Calu3 (cell line): ENCODE measurements at regions not wholly inside any gene's neighbourhood (a gene's known extent, or its start where the extent isn't known, plus 50 kb on each side); places are given as distances from the start of the nearest gene placed in this dataset.

Experiments
- BruUV-seq: library from RNA; stranded (reverse); fragments of 400-500 nt; replicated peaks from 2 replicates; lab custom pipeline; 2021; lab: Mats Ljungman, UMichigan
- CTCF ChIA-PET: fragments of 300-600 bp; sonication (Branson Sonifier 250); formaldehyde crosslinking; loops from one replicate; lab custom pipeline; 2022; ENCODE audit warnings: antibody characterized with exemption; lab: Charles Lee
- DNase-seq: peaks from one replicate; pipeline ENCODE4 v3.0.0; 2022
- H3K27ac Mint-ChIP-seq: one replicate; pipeline ENCODE4 v1.8.0; 2022; ENCODE audit warnings: mixed read lengths; ENCODE audit not compliant: unreplicated experiment
- H3K27me3 Mint-ChIP-seq: one replicate; pipeline ENCODE4 v1.8.0; 2022; ENCODE audit warnings: mixed read lengths; ENCODE audit not compliant: unreplicated experiment
- H3K36me3 Mint-ChIP-seq: one replicate; pipeline ENCODE4 v1.8.0; 2022; ENCODE audit warnings: mild to moderate bottlenecking, moderate library complexity, mixed read lengths; ENCODE audit not compliant: insufficient read depth, unreplicated experiment
- H3K4me1 Mint-ChIP-seq: one replicate; pipeline ENCODE4 v1.8.0; 2022; ENCODE audit warnings: mild to moderate bottlenecking, low read depth, mixed read lengths; ENCODE audit not compliant: unreplicated experiment
- H3K4me3 Mint-ChIP-seq: one replicate; pipeline ENCODE4 v1.8.0; 2022; ENCODE audit warnings: mild to moderate bottlenecking, low read depth, moderate library complexity, mixed read lengths; ENCODE audit not compliant: unreplicated experiment
- H3K9me3 Mint-ChIP-seq: one replicate; pipeline ENCODE4 v1.8.0; 2022; ENCODE audit warnings: low read depth, mixed read lengths; ENCODE audit not compliant: unreplicated experiment
- CTCF ChIP-seq: fragments of 200-600 bp; IDR thresholded peaks from one replicate; pipeline ENCODE4 v1.8.0; 2022; ENCODE audit warnings: antibody characterized with exemption; ENCODE audit not compliant: unreplicated experiment
- intact Hi-C: fragments of 100-400 bp; cut with micrococcal nuclease; formaldehyde crosslinking; loops from one replicate; pipeline ENCODE4 v1.10.0; 2022; ENCODE audit not compliant: unreplicated experiment

DNA sequence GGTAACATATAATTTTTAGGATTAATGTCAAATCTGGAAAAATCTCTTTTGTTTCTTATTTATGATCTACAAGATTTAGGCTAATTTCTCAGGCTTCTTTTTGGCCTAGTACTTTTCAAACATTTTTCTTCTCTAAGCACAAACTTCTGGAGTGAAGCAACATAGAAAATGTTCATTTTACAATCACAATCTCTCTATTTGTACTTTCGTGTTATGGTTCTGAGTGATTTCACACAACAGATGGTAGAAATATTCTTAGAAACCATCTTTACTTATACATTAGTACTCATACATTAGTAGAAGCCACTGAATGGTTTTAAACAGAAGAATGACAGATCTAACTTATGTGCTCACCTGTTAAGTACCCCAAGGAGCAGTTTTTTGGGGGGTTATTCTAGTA lies 106.3 kb upstream of the ANO3 start:
- no peaks in the 10 kb centered on the region for H3K36me3 Mint-ChIP-seq
- no peaks in the 10 kb centered on the region for H3K27me3 Mint-ChIP-seq
- H3K4me3 Mint-ChIP-seq: no peak overlapping the region
- peaks cover 8% of the 10 kb centered on the region for H3K4me1 Mint-ChIP-seq
- intact Hi-C loops: loop anchor here (2.0 to 5.0 kb wide), 2 partner anchors 68 to 91 kb away; no protein-coding TSS in a partner anchor
- CTCF ChIA-PET: no interaction called here
- no peak for DNase-seq
- BruUV-seq: no TSS peak
- no peak overlapping the region for H3K27ac Mint-ChIP-seq
- no peak for TF ChIP-seq CTCF
- H3K9me3 Mint-ChIP-seq: peaks cover 7% of the 10 kb centered on the region

DNA sequence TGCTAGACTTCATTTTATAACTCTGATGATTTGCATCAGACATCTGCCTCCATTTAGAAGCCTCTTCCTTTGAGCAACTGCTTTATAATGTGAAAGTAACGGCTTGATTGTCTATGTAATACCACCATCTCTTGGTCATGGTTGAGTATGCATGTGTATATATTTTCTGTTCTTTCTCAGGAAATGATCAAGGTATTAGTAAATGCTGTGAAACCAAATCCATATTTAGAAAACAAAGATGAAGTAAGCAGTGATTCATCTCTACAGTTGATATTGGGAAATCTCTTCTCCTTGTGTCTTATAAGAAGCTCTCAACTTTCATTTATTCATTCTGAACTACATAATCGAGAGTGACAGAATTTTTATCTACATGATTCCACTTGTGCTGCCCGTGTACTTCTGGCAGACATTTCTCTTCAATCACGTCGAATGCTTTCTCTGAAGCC lies 104.6 kb upstream of the ANO3 start:
- H3K27me3 Mint-ChIP-seq: no peaks in the 10 kb centered on the region
- no peaks in the 10 kb centered on the region for H3K9me3 Mint-ChIP-seq
- no peak overlapping the region for H3K27ac Mint-ChIP-seq
- CTCF ChIA-PET: interaction anchor here (0.6 to 2.4 kb wide), 2 partner anchors 36 to 246 kb away, joined by 3 to 37 read pairs; no protein-coding TSS in a partner anchor
- TF ChIP-seq CTCF: peak; percentile 39
- H3K4me3 Mint-ChIP-seq: no peak overlapping the region
- no peaks in the 10 kb centered on the region for H3K36me3 Mint-ChIP-seq
- H3K4me1 Mint-ChIP-seq: peaks cover 13% of the 10 kb centered on the region
- BruUV-seq: no TSS peak
- peak; percentile 7 for DNase-seq
- intact Hi-C loops: loop anchor here (1.0 to 5.0 kb wide), 4 partner anchors 49 to 245 kb away; no protein-coding TSS in a partner anchor

GRCh38 chr11:26227883-26228502 lies 103.9 kb upstream of the ANO3 start:
- CTCF ChIA-PET: interaction anchor here (0.6 to 2.4 kb wide), 2 partner anchors 35 to 246 kb away, joined by 3 to 37 read pairs; no protein-coding TSS in a partner anchor
- BruUV-seq: no TSS peak
- H3K27ac Mint-ChIP-seq: no peak overlapping the region
- H3K4me1 Mint-ChIP-seq: peaks cover 13% of the 10 kb centered on the region
- H3K9me3 Mint-ChIP-seq: no peaks in the 10 kb centered on the region
- no peak for DNase-seq
- no peaks in the 10 kb centered on the region for H3K36me3 Mint-ChIP-seq
- intact Hi-C loops: loop anchor here (1.0 to 5.0 kb wide), 4 partner anchors 48 to 246 kb away; no protein-coding TSS in a partner anchor
- no peaks in the 10 kb centered on the region for H3K27me3 Mint-ChIP-seq
- TF ChIP-seq CTCF: no peak
- no peak overlapping the region for H3K4me3 Mint-ChIP-seq

DNA sequence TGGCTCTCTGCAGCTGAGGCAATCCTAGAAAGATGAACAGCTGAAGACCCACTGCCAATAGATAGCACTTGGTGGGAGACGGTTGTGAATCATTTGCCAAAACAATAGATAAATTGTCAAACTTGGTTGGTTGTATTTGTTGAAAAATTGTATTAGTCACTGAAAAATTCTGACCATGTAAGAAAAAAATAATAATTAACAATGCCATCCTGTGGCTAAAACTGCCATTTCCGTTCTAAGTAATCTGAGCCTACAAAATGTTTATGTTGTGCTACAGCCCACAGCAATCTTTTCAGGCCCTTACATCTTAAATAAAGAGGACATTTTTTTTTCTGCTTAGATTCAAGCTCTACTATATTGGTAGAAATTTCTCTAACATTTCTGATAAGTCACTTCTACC lies 103.2 kb upstream of the ANO3 start:
- Mint-ChIP-seq H3K27ac (peak overlapping the region; percentile 42), H3K4me1 (peaks cover 13% of the 10 kb centered on the region), H3K9me3 (no peaks in the 10 kb centered on the region), H3K36me3 (no peaks in the 10 kb centered on the region), H3K4me3 (no peak overlapping the region), H3K27me3 (no peaks in the 10 kb centered on the region)
- DNase-seq: no peak
- intact Hi-C loops: loop anchor here (5.0 kb wide), 1 partner anchor 71 kb away; no protein-coding TSS in a partner anchor
- CTCF ChIA-PET: interaction anchor here (0.6 to 2.4 kb wide), 2 partner anchors 247 to 482 kb away, joined by 3 to 37 read pairs; no protein-coding TSS in a partner anchor
- BruUV-seq: no TSS peak
- no peak for TF ChIP-seq CTCF
